SK-N-SH (cell line): ENCODE measurements at regions not wholly inside any gene's neighbourhood (a gene's known extent, or its start where the extent isn't known, plus 50 kb on each side); places are given as distances from the start of the nearest gene placed in this dataset.

ENCODE experiments used
- CTCF ChIP-seq: fragments of 200-600 bp; sonication (generic); IDR thresholded peaks from 2 replicates; pipeline ENCODE4 v1.6.1; 2017; ENCODE audit warnings: antibody characterized with exemption, mild to moderate bottlenecking, moderate library complexity
- EP300 ChIP-seq, 2 experiments: IDR thresholded peaks; 2 replicates each; pipeline versions ENCODE4 v1.4.0 to v1.6.1; 2012; ENCODE audit warnings: borderline replicate concordance in 1 of 2, low read depth in 1 of 2, low read length in 1 of 2
- EZH2phosphoT487 ChIP-seq: fragments of 200-600 bp; sonication (generic); IDR thresholded peaks from 2 replicates; pipeline ENCODE4 v1.6.1; 2017; ENCODE audit warnings: low read depth, mixed run types, mild to moderate bottlenecking, antibody characterized with exemption, moderate library complexity, borderline replicate concordance
- FOXJ3 ChIP-seq: sonication (generic); formaldehyde crosslinking; IDR thresholded peaks from 2 replicates; pipeline ENCODE4 v1.5.1; 2020; ENCODE audit warnings: mild to moderate bottlenecking, missing genetic modification reagents
- FOXM1 ChIP-seq: IDR thresholded peaks from 2 replicates; pipeline ENCODE4 v1.4.0; 2012; ENCODE audit warnings: low read depth, mild to moderate bottlenecking
- PBX3 ChIP-seq: IDR thresholded peaks from 2 replicates; pipeline ENCODE4; 2012
- POLR2AphosphoS5 ChIP-seq: IDR thresholded peaks from 2 replicates; pipeline ENCODE4 v1.6.1; 2012; ENCODE audit warnings: low read depth, low read length
- RAD21 ChIP-seq: IDR thresholded peaks from 2 replicates; pipeline ENCODE4 v1.6.1; 2012; ENCODE audit warnings: mild to moderate bottlenecking, low read length
- RCOR1 ChIP-seq: fragments of 150-350 bp; IDR thresholded peaks from 2 replicates; pipeline ENCODE4 v1.6.1; 2017; ENCODE audit warnings: antibody characterized with exemption, low read length
- RFX5 ChIP-seq: IDR thresholded peaks from 2 replicates; pipeline ENCODE4 v1.6.1; 2012; ENCODE audit warnings: mild to moderate bottlenecking, improper control_type of control experiment, low read length
- TAF1 ChIP-seq: IDR thresholded peaks from 2 replicates; pipeline ENCODE4 v1.6.1; 2012; ENCODE audit warnings: low read depth, mild to moderate bottlenecking, low read length, moderate library complexity, borderline replicate concordance
- TEAD4 ChIP-seq: IDR thresholded peaks from 2 replicates; pipeline ENCODE4 v1.4.0; 2012; ENCODE audit warnings: mild to moderate bottlenecking, borderline replicate concordance; ENCODE audit not compliant: insufficient read depth
- USF2 ChIP-seq: fragments of 150-350 bp; IDR thresholded peaks from 2 replicates; pipeline ENCODE4 v1.6.1; 2017; ENCODE audit warnings: antibody characterized with exemption, low read length, low read depth, borderline replicate concordance

GRCh38 chr7:13800694-13801448 lies 188.6 kb downstream of the ETV1 start:
- TF ChIP-seq EZH2phosphoT487 = no peak
- TF ChIP-seq FOXJ3 (CRISPR knock-in tag) = no peak
- no peak for TF ChIP-seq TAF1
- TF ChIP-seq PBX3 = 0 out of 2 replicates have a peak, but pooled peaks have one; percentile 45
- peak in 1 of 2 experiments; percentile 58; a peak in 1 of 4 replicates for TF ChIP-seq EP300 (IDR thresholded peaks at IDR 0.05; ENCODE audit: borderline replicate concordance in 1 of 2, low read depth in 1 of 2, low read length in 1 of 2)
- TF ChIP-seq RCOR1 = no peak
- TF ChIP-seq FOXM1 = no peak
- no peak for TF ChIP-seq RFX5
- TF ChIP-seq POLR2AphosphoS5 = 0 out of 2 replicates have a peak, but pooled peaks have one; percentile 37
- no peak for TF ChIP-seq CTCF
- TF ChIP-seq TEAD4 = no peak
- no peak for TF ChIP-seq RAD21
- TF ChIP-seq USF2 = peak; percentile 34; the same call in 1 of the 2 replicates
